HPDE6-E6E7 (cell line): ENCODE measurements at regions not wholly inside any gene's neighbourhood (a gene's known extent, or its start where the extent isn't known, plus 50 kb on each side); places are given as distances from the start of the nearest gene placed in this dataset.

Source experiments
- DNase-seq: peaks from one replicate; pipeline ENCODE4 v3.0.0; 2011; ENCODE audit warnings: missing footprints; ENCODE audit errors: extremely low spot score

DNA sequence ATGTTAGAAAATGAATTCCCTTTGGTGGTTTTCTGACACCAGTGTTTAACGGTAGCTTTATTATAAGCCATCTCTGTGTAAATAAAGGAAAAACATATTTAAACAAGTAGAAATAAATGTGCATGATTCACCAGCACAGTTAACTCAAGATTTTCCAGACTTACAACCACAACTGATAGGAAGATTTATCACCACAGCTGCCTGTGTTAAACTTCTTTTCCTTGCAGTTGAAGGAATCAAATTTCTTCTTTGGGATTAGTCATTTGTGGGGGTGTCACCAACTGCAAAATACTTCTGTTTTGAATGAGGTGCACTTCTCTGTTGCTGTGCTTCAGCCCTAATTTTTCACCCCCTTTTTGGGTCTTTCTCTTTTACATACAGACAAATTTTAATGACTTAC lies 128.1 kb upstream of the STK26 start:
- no peak for DNase-seq

DNA sequence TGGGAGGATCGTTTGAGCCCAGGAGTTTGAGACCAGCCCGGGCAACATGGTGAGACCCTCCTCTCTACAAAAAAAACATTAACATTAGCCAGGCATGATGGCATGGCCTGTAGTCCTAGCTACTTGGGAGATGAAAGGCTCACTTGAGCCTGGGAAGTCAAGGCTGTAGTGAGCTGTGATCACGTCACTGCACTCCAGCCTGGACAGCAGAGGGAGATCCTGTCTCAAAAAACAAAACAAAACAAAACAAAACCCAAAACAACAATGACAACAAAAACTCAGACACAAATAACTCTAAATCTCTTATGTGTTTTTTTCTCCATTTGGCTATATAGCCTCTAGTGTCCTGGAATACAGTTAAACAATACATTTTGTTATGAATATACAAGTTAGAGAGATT lies 127.3 kb upstream of the STK26 start:
- no peak for DNase-seq

DNA sequence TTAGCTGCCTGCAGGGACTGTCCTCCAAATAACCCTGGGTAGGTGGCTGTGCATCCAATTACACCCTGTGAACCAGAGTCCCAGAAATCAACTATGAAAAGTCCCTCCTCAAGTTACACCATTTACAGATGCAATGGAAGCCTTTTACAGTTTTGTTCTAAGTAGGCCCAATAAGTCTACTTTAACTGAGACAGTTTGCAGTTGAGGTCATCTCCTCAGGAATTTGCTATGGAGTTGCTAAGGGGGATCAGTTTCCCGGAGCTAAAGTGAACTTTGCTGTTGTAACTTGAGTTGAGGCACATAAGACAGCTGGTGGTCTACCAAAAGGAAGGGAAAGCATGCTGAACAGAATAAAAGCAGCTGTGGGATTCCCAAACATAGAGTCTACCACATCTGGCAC lies 121.6 kb upstream of the STK26 start:
- no peak for DNase-seq

DNA sequence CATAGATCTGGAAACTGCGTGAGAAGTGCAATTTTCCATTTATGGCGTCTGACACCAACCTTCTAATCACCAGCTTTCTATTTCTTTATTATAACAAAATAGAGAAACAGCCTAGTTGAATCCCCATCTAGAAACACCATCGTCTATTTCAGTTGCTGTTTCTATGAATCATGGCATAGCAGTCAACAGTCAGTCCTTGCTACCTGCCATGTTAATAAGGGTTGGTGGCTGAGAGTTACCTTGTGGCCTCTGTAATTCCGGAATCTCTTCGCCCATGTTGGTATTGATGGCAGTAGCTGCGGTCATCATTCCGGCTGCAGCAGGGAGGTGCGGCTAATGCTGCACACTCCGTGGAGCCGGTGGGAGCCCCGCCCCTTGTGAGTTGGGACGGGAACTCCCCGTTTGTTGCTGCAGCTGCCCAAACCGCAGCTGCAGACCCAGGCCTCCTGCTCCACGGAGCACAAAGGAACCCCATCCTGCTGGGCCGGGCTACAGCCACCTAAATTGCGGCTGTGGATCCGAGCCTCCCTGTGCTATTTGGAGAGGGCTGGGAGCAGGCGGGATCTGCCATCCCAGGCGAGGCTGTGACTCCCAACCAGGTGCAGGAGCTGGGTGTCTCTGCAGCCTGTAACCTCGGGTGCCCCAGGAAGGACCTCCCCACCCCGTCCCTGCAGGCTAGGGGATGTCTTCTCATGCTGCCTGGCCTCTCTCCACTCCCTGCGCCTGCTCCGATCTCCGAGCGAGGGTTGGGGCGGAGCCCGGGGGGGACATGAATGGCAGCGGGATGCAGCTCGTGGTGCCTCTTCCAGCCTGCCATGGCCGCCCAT lies 115.4 kb upstream of the STK26 start:
- DNase-seq = no peak

DNA sequence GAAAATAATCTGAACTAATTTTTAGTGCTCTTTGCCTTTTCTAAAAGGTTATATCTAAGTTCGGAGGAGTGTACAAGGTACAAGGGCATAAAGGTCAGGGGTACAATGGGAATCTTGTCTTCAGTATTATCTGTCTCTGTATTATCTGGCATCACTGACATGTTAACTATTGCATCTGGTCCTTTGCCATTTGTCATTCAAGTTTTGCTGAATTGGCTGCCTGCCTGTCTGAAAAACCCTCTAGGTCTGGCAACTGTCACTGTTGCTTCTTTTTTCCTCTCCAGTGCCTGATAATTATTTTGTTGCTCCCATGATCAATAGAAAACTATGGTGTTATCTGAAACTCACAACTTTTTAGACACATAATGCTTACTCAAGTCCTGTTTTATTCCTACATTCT lies 112.5 kb upstream of the STK26 start:
- no peak for DNase-seq

DNA sequence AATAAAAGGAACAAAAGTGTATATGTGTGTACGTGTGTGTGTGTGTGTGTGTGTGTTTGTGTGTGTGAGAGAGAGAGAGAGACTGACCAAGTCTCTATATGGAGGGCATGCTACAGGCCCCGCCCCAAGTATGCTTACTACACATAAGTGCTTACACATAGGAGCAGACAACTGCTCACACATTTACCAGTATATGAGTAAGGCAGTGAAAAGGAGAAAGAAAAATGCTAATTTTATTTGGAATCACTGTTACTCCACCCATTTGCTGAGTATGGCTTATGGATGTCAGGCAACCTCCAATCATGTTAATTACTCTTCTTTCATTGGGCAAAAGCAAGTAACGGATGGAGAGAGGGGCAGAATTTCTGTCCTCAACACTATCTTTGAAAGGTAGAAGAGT lies 107.6 kb upstream of the STK26 start:
- DNase-seq = no peak

DNA sequence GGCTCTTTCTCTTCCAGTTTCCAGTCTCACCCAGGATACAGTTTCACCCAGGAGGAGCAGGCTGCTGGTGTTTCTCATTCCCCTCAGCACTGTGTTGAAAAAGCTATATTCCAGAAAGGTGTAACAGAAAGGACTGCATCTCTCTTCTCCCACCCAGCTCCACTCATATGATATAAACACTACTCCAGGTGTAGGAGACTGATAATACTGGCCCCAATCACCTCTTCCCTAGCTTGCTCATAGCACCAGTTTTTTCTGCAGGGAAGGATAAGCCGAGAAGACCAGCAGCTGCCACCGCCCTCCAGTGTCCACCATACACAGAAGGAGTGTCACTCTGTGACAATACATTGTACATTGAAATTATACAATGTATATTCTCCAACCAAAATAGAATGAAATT lies 105.5 kb upstream of the STK26 start:
- no peak for DNase-seq

DNA sequence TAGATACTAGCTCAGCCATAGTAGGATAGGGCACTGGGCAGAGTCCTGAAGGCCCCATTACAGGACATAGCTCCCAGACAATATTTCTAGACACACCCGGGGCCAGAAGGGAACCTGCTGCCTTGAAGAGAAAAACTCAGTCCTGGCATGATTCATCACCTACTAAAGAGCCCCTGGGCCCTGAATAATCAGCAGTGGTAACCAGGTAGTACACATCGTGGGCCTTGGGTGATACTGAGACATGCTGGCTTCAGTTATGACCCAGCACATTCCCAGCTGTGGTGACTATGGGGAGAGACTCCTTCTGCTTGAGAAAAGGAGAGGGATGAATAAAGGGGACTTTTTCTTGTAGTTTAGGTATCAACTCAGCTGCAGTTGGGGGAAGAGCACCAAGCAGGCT lies 104.3 kb upstream of the STK26 start:
- no peak for DNase-seq

DNA sequence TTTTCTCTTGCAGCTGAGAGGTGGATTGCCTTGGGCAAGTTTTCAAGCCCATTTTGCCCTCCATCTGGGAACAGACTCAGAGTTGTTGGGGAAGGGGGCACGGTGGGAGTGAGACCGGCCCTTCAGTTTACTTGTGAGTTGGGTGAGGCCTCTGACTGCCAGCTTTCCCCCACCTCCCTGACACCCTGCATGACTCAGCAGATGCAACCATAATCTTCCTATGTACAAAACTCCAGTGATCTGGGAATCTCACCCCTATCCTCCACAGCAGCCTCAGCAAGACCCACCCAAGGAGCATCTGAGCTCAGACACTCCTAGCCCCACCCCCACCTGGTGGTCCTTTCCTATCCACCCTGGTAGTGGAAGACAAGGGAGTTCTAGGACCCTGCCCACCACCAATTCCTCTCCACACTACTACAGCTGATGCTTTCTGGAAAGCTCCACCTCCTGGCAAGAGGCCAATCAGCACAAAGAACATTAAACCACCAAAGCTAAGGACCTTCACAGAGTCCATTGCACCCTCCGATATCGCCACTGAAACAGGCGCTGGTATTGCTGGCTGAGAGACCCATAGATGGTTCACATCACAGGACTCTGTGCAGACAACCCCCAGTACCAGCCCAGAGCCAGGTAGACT lies 99.4 kb upstream of the STK26 start:
- DNase-seq = no peak

DNA sequence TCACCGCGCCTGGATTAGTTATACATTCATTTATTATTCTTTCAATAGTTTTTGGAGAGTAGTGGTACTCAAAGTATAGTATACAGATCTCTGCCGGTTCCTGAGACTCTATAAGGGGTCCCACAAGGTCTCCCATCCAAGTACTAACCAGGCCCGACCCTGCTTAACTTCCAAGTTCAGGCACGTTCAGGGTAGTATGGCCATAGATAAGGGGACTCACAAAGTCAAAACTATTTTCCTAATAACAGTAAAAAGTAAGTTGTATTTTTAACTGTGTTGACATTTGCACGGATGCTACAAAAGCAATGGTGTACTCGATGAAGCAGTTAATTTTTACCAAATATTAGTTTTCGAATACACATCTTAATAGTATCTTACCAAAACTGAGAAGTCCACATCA lies 84.4 kb upstream of the STK26 start:
- DNase-seq = no peak

DNA sequence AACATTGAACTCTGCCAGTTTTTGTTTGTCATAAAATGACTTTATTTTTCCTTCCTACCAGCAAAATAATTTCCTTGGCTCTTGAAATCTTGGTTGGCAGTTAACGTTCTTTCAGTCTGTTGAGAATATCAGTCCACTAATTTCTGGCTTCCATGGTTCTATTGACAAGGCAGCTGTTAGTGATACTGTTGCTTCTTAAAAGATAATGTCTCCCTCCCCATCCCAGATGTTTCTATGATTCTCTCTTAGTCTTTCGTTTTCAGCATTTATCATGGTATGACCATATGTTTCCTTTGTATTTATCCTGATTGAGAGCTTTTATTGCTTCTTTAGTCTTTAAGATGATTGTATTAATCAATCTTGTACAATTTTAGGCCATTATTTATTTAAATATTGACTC lies 81.1 kb upstream of the STK26 start:
- no peak for DNase-seq

DNA sequence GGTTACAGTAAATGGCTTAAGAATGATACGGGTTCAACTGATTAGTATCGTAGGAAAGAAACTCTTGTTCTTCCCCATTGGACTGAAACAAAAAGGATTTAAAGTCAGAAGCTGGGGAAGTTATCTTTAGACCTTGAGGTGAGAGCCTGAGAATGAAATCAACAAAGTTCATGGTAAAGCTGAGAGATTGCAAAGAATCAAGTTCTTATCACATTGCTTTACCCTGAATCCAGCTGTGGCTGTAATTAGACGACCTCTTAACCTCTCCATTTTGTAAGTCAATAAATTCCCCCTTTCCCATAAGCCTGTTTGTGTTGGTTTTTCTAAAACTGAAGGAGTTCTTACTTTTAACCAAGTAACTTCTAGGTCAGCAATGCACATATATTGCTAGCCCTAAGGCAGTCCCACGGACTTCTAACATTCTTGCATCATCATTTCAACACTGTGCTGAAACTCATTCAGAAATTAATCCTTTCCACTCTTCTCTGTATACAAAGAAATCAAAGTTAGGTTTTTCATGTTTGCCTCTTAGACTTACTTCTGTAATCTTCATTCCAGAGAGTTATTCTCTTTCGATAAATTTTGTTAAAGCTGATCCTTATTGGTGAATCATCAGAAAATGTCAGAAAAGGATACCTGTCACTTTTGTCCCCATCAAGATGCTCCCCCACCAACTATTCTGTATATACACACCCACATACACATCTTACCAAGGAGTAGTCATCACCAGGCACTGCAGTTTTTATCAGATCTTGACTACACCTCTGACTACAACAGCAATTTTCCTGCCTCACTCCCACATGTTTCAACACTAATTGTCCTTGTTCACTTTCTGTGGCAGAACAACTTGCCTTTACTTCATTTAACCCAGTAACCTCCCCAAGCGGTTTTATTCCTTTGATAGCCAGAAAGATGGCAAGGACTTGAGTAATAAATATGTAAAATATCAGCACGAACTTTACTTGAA lies 77.9 kb upstream of the STK26 start:
- DNase-seq = no peak

DNA sequence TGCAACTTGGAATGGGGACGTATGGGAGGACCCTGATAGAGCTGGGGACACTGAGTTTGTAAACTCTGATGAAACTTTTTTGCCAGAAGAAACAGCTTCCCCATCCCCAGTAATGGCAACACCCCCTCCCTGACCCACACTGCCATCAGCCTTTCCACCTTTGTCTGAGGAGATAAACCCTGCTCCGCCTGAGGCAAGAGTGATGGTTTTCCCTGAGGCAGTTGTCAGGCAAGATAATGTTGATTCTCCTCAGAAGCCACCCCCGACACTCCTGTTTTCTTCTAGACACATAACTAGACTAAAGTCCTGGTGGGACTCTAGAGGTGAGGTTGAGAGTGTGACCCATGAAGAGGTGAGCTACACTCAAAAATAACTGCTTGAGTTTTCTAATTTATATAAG lies 71.9 kb upstream of the STK26 start:
- no peak for DNase-seq

DNA sequence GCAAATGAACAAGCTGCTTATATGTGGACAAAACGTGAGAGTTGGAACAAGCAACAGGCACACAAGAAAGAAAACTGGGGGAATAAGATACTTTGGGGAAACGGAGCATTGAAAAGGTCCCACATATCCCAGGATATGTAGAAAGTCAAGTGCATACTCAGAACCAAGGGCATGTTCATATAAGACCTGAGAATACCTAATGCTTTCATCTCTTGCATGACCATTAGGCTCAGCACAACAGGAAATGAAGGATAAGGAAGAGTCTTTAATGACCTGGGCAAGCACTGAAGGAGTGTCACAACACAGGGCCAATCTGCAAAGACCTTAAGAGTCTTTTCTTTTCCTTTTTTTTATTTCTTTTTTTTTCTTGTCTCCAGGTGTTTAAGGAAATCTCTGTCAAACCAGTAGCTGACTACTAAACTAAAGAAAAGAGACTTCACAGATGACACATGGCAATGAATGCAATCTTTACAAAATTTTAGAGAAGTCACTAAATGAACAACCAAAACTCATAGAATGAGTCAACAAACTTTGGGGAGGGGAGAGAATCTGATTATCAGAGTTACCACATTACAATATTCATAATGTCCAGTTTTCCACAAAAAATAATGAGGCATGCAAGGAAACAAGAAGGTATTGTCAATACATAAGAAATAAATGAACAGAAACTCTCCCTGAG lies 67.9 kb upstream of the STK26 start:
- no peak for DNase-seq

DNA sequence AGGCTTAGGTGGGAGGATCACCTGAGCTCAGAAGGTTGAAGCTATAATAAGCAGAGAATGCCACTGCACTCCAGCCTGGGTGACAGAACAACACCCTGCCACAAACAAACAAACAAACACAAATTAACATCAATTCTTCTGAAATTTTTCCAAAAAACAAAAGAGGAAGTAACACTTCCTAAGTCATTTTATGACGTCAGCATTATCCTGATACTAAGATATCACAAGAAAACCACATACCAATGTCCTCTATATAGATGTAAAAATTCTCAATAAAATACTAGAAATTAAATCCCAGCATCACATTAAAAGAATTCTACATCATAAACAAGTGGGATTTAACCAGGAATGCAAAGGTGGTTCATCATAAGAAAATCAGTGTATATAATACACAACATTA lies 64.4 kb upstream of the STK26 start:
- DNase-seq = no peak

DNA sequence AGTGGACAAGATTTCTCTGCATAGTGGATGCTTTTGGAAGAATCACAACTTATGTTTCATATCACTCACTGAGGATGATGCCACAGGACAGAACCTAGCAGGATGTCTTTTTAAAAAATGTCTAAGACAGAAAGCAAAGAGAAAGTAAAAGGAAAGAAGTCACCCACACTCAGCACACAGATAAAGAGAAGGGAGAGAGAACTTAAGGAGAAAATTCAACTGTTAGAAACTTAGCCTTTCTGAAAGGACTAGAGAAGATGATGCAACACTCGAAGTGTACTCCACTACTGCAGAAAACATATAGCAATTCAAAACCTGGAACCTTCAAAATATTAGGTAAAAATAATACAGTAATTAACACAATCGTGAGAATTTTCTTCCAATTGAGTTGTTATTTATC lies 52.8 kb upstream of the STK26 start:
- no peak for DNase-seq
